ENCODE measurements at regions not wholly inside any gene's neighbourhood (a gene's known extent, or its start where the extent isn't known, plus 50 kb on each side); places are given as distances from the start of the nearest gene placed in this dataset.

GRCh38 chr6:19782588-19782987 lies 54.6 kb upstream of the ID4 start:
- no peak for FAIRE-seq
